ENCODE measurements at regions not wholly inside any gene's neighbourhood (a gene's known extent, or its start where the extent isn't known, plus 50 kb on each side); places are given as distances from the start of the nearest gene placed in this dataset.

DNA sequence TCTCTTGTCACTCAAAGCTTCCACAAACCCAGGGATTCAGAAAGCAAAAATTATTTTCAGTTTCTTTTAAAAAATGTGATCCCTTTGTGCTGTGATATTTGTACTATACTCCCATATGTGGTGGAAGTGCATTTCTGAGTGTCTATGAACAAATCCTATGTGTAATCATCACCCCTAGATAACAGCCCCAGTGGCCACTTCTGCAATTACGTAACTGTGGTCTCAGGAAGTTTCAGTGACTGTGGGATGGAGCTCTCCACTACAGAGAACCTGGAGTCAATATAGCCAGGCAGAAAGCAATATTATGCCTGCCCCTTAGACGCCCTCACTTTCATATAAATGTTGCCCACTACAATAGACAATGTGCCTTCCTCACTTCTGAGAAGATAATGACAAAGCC, 1101.7 kb upstream of the GHITM start:
- DNase-seq (ENCODE audit: low read depth in 2 of 3, low spot score in 1 of 3): no peak

DNA sequence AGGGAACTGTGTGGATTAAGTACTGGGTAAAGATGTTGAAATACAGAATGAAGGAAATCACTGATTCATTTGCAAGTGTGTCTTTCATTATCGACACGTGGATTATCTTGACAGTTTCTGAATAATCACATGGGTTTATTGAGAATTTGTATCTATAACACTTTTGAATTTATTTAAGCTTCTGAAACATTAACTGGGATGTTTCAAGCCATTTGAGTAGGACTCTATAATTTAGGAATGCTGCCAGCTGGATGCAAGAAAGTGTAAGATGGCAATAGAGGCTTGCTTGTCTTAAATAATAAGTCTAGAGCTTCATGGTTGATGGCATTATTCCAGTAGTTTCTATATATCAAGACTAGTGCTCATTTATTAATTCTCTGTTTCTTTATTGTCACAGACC, 1100.7 kb upstream of the GHITM start:
- DNase-seq (ENCODE audit: low read depth in 2 of 3, low spot score in 1 of 3): no peak

- no peak for DNase-seq (ENCODE audit: low read depth in 2 of 3, low spot score in 1 of 3)
Measured at GRCh38 chr10:83045731-83046130, 1093.6 kb upstream of the GHITM start.

DNA sequence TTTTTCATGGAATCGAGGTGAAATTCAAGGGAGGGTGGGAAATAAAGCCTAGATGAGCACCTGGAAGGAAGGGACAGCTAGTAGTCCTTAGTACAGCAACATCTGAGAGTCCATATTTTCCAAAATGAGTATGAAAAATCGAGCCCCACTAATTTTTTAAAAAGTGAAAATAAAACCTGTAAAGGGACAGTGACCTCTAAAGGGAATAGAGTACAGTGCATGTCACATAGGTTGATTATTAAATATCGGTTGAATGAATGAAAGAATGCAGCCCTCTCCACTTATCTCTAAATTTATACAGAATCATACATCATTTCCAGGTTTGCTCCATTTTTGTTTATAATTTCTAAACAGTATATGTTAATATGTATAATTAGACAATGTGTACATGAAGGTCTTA, 1088.5 kb upstream of the GHITM start:
- DNase-seq (ENCODE audit: low read depth in 2 of 3, low spot score in 1 of 3): no peak

- no peak for DNase-seq (ENCODE audit: low read depth in 2 of 3, low spot score in 1 of 3)
Measured at GRCh38 chr10:83062871-83063270, 1076.4 kb upstream of the GHITM start.

DNA sequence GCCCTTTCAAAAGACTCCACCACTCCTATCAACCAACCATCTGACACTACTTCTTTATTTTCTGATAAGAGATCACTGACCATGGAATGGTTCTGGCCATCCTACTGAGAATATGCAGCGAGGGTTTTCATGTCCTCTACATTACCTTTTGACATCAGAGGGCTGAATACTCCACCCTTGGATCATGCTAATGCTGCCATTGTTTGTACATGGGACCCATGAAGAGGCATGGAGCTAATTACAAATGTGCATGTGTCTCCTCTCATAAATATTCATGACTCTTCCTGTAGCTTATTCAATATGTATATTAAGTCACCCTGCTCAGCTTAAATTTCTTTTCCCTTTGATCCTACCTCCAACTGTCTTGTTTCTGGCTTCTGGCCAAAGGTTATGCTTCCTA, 1065.8 kb upstream of the GHITM start:
- DNase-seq (ENCODE audit: low read depth in 2 of 3, low spot score in 1 of 3): no peak

DNA sequence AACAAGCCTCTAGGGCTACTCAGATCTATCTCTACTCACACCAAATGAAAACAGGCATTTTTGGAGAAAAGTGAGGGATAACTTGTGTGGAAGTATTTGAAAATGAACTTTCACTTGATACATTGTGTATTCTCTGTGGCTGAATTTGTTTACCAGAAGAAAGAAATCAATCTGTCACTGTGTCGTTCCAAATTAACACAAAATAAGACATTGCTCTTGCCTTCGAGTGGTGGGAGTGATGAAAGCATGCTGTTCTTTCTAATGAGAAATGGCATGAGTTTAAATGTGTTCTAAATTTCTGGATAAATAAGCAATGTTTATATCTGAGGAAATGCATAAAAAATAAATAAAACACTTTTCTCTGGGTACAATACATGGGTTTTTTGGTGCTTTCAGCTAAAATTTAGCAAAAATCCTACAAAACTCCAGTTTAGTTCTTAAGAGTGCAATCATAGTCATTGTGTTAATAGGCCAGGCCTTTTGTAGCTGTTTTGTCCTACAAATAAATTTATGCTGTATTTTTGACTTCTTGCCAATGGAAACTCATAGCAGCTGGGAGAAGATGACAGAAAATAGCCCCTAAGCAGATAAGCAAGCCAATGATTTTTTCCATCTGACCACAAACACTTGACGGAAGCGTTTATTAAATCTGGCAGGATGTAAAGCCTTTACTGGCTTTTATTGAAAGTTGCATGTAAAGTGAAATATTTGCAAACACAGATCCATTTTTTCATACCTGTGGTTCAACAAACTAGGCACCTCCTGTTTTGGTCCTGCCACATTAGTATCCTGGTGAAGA, 1064.1 kb upstream of the GHITM start:
- DNase-seq (ENCODE audit: low read depth in 2 of 3, low spot score in 1 of 3): no peak

- DNase-seq (ENCODE audit: low read depth in 2 of 3, low spot score in 1 of 3): no peak
Measured at GRCh38 chr10:83075815-83076355, 1063.4 kb upstream of the GHITM start.

DNA sequence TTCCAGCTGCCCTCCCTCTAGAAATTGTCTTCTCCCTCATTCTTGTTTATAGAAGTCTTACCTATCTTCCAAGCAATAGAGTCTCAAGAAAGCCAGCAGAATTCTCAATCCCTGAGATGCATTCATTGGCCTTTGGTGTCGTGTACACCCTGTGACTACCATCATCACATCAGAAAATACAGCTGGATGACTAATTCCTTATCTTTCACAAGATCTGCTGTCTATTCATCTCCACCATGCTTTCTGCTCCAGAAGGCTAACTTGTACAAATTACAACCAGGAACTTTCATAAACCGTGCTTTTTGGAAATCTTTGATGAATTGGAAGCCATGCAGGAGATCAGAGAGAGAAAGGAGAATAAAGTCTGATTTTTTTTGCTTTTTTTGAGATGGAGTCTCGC, 1062.9 kb upstream of the GHITM start:
- no peak for DNase-seq (ENCODE audit: low read depth in 2 of 3, low spot score in 1 of 3)

DNA sequence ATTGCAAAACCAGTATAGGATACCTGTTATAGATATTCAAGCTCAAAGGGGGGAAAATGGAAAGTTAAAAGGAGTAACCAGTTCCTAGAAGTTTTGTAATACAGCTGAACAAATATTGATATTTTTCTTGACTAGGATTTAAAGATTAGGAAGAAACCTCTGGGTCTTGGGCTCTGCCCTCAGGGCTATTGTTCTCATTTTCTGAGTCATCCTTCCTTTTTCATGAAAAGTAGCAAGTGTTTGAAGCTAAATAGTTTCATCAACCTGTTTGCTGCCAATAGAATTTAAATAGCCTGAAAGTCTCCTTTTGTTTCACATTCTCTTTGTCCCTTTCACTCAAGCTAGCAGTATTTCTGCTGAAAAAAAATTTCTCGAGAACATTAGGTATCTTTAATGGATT, 1061.1 kb upstream of the GHITM start:
- DNase-seq (ENCODE audit: low read depth in 2 of 3, low spot score in 1 of 3): no peak

DNA sequence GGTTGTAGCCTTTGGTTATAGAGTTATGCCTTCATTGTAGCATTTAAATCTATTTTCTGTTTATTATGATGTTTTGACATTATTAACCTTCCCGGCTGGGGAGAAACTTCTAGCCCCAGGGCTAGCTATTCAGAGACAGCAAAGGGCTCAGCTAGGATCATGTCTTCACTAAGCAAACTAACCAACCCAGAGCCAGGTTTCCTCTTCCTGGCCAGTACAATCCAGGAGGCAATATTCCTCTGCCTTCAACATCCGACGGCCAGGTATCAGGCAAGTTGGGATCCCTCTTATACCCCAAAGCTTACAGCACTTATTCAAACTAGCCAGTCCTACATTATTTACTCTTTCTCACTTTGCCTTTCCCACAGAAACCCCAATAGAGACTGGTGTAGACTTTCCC, 1060.7 kb upstream of the GHITM start:
- DNase-seq (ENCODE audit: low read depth in 2 of 3, low spot score in 1 of 3): no peak

DNA sequence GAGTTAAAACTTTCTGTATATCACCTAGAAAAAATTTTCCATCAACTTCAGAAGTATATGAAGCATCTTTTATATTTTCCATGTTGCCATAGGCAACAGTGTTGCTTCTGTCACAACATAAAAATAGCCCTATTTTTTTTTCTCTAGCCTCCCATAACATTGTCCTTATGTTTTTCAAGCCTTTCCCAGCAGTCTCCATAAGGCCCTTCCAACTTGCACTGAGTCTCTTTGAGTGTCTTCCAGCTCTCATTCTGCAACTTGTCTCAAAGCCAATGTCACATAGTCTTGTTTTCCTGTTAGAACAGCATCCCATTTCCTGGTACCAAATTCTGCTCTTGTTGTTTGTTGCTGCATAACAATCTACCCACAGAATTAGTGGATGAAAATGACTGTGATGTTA, 1055.5 kb upstream of the GHITM start:
- DNase-seq (ENCODE audit: low read depth in 2 of 3, low spot score in 1 of 3): no peak

DNA sequence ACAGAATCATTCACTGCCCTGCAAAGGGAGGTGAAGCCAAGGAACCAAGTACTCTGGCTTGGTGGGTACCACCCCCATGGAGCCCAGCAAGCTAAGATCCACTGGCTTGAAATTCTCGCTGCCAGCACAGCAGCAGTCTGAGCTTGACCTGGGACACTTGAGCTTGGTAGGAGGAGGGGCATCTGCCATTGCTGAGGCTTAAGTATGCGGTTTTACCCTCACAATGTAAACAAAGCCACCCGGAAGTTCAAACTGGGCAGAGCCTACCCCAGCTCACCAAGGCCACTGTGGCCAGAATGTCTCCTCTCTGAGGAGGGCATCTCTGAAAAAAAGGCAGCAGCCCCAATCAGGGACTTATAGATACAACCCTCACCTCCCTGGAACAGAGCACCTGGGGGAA, 1050.0 kb upstream of the GHITM start:
- no peak for DNase-seq (ENCODE audit: low read depth in 2 of 3, low spot score in 1 of 3)

DNA sequence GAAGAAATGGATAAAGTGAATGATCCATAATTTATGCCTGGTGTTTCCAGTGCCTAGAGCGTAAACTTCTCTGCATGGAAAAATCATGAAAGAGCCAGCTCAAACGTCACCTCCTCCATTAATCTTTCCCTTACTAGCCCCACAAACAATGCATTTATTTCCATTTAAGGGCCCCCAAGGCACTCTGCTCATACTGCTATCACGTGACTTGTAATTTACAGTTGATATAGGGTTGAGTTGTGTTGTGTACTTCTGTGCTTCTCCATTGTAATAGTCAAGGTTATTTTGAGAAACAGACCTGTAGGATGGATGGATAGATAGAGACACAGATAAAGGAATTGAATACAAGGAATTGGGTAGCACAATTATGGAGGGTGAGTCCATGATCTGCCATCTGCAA, 1034.7 kb upstream of the GHITM start:
- DNase-seq (ENCODE audit: low read depth in 2 of 3, low spot score in 1 of 3): no peak

DNA sequence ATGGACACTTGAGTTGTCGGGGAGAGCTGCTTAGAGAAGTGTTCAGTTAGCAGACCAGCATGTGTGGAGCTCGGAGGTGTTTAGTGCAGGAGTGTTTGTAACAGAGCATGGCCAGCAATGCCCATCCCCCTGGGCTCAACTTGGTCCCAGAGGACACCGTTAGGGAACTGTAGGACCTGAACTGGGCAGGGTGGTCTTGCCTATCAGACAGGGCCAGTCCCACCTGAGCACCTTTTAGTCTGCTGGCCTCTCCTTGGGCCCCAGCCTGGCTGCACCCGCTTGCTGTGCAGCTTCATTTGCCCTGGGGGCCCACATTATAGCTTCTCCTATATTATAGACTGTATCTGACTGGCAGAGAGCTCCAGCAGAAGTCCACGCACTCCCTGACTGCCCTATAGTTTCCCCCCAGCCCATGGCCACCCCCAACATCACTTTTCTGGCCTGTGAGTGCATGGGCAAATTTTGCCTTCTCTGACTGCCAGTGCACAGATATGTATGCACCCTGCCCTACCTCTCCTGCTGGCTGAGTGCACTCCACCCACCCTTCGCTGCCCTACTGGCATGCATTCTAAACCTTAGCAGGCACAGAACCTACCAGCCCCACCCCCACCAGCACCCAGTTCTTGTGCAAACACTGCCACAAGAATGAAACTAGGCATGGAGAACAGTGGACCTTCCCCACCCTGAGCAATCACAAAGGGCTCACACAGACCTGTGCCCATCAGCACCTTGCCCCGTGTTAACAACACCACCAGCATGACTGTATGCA, 1030.6 kb upstream of the GHITM start:
- DNase-seq (ENCODE audit: low read depth in 2 of 3, low spot score in 1 of 3): no peak

- no peak for DNase-seq (ENCODE audit: low read depth in 2 of 3, low spot score in 1 of 3)
Measured at GRCh38 chr10:83119346-83119745, 1020.0 kb upstream of the GHITM start.

DNA sequence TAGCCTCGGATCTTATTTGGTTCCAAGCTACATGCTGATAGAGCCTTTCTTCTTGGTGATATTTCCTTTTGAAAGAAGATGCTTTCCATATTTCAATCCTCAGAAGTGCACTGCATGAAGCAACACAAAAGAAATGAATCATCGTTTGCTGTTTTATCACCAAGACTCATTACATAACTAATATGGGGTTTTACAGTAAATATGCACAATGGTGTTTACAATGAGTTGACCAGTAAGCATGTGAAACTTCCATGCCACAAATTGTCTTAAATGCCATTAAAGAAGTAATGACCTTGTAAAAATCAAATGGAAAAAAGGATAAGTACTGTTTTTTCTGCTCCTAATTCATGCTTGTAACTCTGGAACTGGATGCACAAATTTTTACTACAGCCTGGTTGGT, 1017.0 kb upstream of the GHITM start:
- no peak for DNase-seq (ENCODE audit: low read depth in 2 of 3, low spot score in 1 of 3)

DNA sequence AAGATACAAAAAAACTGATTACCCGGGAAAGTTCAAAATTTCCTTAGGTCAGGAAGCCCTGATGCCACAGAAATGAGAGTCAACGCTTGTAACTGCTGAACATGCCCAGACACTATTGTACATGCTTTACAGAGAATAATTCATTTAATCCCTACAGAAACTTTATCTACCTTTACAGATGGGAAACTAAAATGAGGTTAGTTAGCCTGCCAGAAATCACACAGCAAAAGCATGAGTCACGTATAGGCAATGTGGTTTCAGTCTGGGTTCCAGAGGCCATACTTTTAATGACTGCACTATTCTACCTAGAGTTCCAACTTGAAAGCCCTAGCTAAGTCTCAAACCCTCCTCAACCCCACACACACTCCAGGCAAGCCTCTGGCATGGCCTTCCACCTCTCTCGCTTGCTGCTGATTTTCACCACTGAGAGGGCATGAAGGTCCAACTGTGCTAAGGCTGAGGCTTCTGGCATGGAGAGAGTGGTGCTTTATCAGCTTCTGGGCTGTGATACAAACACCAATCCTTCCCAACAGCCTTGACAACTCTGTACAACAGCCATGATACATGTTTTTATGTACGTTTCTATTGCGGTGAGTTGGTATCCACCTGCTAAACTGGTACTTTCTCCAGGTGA, 1011.2 kb upstream of the GHITM start:
- DNase-seq (ENCODE audit: low read depth in 2 of 3, low spot score in 1 of 3): no peak

DNA sequence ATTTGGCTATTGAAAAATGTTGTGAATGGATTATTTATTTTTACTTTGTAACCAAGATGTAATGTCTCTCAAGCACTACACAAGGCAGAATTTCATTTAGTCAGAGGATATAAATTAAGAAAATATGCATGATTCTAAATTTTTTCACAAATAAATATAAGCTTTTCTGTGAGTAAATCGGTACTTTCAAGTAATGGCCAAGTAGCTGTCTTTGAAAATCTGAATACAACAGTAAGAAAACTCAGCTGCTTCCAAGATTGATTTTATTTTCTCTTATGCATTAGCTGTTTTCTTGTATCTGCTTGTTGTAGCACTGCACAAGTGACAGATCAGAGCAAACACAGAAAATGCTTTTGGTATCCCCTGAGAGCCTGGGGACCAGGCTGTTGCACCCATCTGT, 998.5 kb upstream of the GHITM start:
- no peak for DNase-seq (ENCODE audit: low read depth in 2 of 3, low spot score in 1 of 3)

DNA sequence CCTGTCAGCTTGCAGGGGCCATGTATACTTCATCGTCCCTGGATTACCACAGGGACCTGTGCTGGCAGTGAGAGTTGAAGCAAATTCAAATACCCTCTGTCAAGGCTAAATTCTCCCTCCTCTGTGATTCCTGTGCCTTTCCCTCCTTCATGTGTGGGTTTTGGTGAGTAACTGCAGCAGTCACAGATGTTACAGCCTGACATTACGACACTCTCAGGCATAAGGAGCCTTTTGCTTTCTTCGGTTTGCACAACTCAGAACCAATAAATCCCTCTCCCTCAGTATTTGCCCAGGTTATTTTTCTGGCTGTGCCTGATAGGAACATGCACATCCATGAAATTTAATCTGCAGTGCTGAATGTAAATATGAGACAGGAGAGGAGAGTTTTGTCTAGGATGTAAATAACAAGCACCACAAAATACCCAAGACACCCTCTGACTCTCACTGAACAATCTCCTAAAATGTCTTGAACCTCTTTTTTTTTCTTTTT, 997.2 kb upstream of the GHITM start:
- no peak for DNase-seq (ENCODE audit: low read depth in 2 of 3, low spot score in 1 of 3)

DNA sequence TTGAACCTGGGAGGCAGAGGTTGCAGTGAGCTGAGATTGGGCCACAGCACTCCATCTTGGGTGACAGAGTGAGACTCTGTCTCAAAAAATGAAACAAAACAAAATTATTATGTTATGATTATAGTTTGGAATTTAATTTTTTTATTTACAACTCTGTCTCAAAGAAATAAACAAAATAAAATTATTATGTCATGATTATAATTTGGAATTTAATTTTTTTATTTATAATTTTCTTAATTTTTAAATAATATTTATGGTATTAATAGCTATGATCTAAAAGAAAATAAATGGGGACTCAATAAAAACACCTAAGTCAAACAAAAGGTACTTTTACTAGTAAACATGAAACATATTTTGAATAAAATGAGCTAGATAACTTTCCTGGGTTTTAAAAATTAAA, 994.8 kb upstream of the GHITM start:
- no peak for DNase-seq (ENCODE audit: low read depth in 2 of 3, low spot score in 1 of 3)

GRCh38 chr10:83153714-83154113, 985.6 kb upstream of the GHITM start:
- no peak for DNase-seq (ENCODE audit: low read depth in 2 of 3, low spot score in 1 of 3)

Measured in stimulated activated CD4-positive, alpha-beta T cell treated with anti-CD3 and anti-CD28 coated beads, Interleukin-12 subunit alpha, Interleukin-12 subunit beta, amount 100 ng/mL, for 48 hours (primary cell).